ENCODE measurements at regions not wholly inside any gene's neighbourhood (a gene's known extent, or its start where the extent isn't known, plus 50 kb on each side); places are given as distances from the start of the nearest gene placed in this dataset.

- DNase-seq = no peak
Observed at GRCh38 chr19:30130356-30131122, 188.5 kb downstream of the URI1 start.

- no peak for DNase-seq
Observed at GRCh38 chr19:30131246-30131645, 189.2 kb downstream of the URI1 start.

GRCh38 chr19:30131722-30132291, 189.8 kb downstream of the URI1 start:
- no peak for DNase-seq

- DNase-seq = no peak
Observed at GRCh38 chr19:30132343-30133075, 190.5 kb downstream of the URI1 start.

- no peak for DNase-seq
Observed at GRCh38 chr19:30133803-30134202, 191.8 kb downstream of the URI1 start.

- DNase-seq = no peak
Observed at GRCh38 chr19:30135093-30135757, 193.2 kb downstream of the URI1 start.

- DNase-seq = no peak
Observed at GRCh38 chr19:30135797-30136196, 193.8 kb downstream of the URI1 start.

- no peak for DNase-seq
Observed at GRCh38 chr19:30136611-30137195, 194.7 kb downstream of the URI1 start.

GRCh38 chr19:30137747-30138146, 195.7 kb downstream of the URI1 start:
- no peak for DNase-seq

- no peak for DNase-seq
Observed at GRCh38 chr19:30144242-30144758, 202.3 kb downstream of the URI1 start.

- no peak for DNase-seq
Observed at GRCh38 chr19:30144802-30145201, 202.8 kb downstream of the URI1 start.

- no peak for DNase-seq
Observed at GRCh38 chr19:30145467-30145866, 203.4 kb downstream of the URI1 start.

- DNase-seq = no peak
Observed at GRCh38 chr19:30146346-30146745, 204.3 kb downstream of the URI1 start.

GRCh38 chr19:30148039-30148790, 206.2 kb downstream of the URI1 start:
- no peak for DNase-seq

- no peak for DNase-seq
Observed at GRCh38 chr19:30148803-30149202, 206.8 kb downstream of the URI1 start.

- no peak for DNase-seq
Observed at GRCh38 chr19:30149300-30149699, 207.3 kb downstream of the URI1 start.

- DNase-seq = no peak
Observed at GRCh38 chr19:30150626-30151025, 208.6 kb downstream of the URI1 start.

- no peak for DNase-seq
Observed at GRCh38 chr19:30151081-30151480, 209.0 kb downstream of the URI1 start.

- DNase-seq = no peak
Observed at GRCh38 chr19:30152510-30153291, 210.7 kb downstream of the URI1 start.

GRCh38 chr19:30153326-30154210, 211.5 kb downstream of the URI1 start:
- no peak for DNase-seq
